WI38 (cell line): ENCODE measurements at regions not wholly inside any gene's neighbourhood (a gene's known extent, or its start where the extent isn't known, plus 50 kb on each side); places are given as distances from the start of the nearest gene placed in this dataset.
"Not testable (repeated sequence)": the region's sequence is repeated elsewhere in the genome, so short reads cannot be mapped to it uniquely, and the experiment has no call there.

Experiments used
- H3K4me3 ChIP-seq: 2 replicates; pipeline ENCODE4 v1.5.1; 2011; ENCODE audit warnings: low read depth, mild to moderate bottlenecking, control low read depth, low read length
- CTCF ChIP-seq: IDR thresholded peaks from 2 replicates; pipeline ENCODE4 v1.5.1; 2012; ENCODE audit warnings: low read depth, mild to moderate bottlenecking, control low read depth, low read length

GRCh38 chr3:78313332-78313731 is 1273.4 kb downstream of the ROBO2 start:
- no peak for TF ChIP-seq CTCF
- H3K4me3 ChIP-seq, result no peak overlapping the region

DNA sequence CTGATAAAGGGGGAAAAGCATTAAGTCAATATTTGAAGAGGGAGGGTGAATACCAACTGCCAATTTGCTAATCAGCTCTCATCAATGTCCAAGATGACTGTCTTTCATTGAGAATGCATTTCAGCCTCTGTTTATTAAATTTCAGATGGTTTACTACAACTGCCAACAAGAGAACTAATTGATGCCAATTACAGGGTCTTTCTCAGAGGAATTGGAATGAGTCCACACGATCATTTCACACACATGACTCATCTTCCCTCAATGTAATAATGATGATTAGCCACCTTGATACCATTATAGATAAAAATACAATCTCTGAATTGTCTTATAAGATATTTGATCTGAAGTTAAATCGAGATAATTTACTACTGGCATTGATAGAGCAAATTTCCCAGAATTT is 1274.4 kb downstream of the ROBO2 start:
- TF ChIP-seq CTCF, result no peak

DNA sequence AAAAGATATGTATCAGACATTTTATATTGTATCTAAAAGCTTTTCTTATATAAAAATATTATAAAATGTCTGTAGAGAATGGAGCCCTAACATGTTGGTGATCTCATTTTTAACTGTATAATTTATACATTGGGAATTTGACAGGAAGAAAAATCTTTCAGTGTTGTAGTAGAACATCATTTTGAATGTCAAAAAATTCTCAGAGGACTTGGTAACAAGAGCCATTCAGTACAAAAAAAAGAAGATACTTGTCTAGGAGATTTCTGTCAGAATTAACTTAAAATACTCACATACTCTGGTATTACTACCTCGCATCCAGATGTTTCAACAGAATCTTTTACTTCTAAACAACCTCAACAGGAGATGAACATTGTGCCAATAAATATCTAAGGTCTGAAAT is 1277.9 kb downstream of the ROBO2 start:
- no peak for TF ChIP-seq CTCF
- H3K4me3 ChIP-seq, result no peak overlapping the region

More for the DNA sequence above, 1274.4 kb downstream of the ROBO2 start:
- no peak overlapping the region for H3K4me3 ChIP-seq

GRCh38 chr3:78322780-78323179 is 1282.9 kb downstream of the ROBO2 start:
- no peak overlapping the region for H3K4me3 ChIP-seq
- no peak for TF ChIP-seq CTCF

GRCh38 chr3:78337801-78338211 is 1297.9 kb downstream of the ROBO2 start:
- H3K4me3 ChIP-seq, result no peak overlapping the region
- no peak for TF ChIP-seq CTCF

- TF ChIP-seq CTCF, result no peak
- no peak overlapping the region for H3K4me3 ChIP-seq
These were observed 1298.5 kb downstream of the ROBO2 start for GRCh38 chr3:78338405-78338804.

DNA sequence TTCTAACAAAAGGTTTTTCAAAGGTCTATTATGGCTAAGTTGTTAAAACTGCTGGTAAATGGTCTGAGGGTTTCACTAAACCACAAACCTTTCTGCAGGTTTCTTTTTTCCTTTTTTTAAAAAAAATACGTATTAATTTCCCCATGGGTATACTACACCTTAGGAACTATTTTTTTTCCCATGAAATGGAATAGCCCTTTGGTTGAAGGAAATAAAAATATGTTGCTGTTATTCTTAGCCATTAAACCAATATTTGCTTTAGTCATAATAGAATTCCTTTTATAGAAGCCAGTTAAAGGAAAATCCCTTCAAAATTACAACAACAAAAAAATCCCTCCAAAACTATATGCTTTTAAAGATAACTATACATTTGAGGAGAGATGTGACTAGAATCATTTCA is 1303.3 kb downstream of the ROBO2 start:
- TF ChIP-seq CTCF, result no peak
- no peak overlapping the region for H3K4me3 ChIP-seq

DNA sequence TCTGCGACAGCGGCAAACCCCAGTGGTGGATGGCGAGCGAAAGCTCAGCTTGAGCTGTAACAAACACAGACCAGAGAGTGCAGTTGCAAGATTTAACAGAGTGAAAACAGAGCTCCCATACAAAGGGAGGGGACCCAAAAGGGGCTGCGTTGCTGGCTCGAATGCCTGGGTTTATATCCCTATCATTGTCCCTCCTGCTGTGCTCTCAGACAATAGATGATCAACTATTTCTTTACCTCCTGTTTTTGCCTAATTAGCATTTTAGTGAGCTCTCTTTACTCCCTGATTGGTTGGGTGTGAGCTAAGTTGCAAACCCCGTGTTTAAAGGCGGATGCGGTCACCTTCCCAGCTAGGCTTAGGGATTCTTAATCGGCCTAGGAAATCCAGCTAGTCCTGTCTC is 1304.4 kb downstream of the ROBO2 start:
- not testable (repeated sequence) for H3K4me3 ChIP-seq
